SK-MEL-5 (cell line): ENCODE measurements at regions not wholly inside any gene's neighbourhood (a gene's known extent, or its start where the extent isn't known, plus 50 kb on each side); places are given as distances from the start of the nearest gene placed in this dataset.
A peak's percentile ranks its signal among the peaks of the same experiment; 100 is the strongest.

Experiments used
- DNase-seq: peaks from one replicate; pipeline ENCODE4 v3.0.0-alpha.2; 2016; ENCODE audit warnings: low read depth, low spot score
- in situ Hi-C: cut with HindIII; loops from 2 replicates; pipeline ENCODE4 v1.10.0; 2016; ENCODE audit warnings: low sequenced_read_pairs, high pct_unique_total_duplicates, low pct_unique_long_range_greater_than_20kb

DNA sequence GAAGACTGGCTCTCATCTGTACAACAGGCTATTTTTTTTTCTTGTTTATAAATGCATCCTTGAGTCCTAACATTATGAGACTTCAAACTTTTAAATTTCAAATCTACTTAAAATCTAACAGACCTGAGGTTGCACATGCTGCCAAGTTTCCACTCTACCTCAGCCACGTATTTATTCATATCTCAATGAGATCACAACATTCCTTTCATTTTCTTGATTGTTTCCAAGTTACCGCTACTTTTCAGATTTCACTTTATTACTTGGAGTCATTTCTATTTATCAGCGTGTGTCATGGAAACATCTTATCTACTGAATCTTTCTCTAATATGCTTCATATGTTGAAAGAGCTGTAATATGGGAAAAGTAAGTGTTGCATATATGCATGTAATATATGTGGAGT lies 1257.5 kb upstream of the ATXN8OS start:
- in situ Hi-C loops, result no loop called here
- no peak for DNase-seq

DNA sequence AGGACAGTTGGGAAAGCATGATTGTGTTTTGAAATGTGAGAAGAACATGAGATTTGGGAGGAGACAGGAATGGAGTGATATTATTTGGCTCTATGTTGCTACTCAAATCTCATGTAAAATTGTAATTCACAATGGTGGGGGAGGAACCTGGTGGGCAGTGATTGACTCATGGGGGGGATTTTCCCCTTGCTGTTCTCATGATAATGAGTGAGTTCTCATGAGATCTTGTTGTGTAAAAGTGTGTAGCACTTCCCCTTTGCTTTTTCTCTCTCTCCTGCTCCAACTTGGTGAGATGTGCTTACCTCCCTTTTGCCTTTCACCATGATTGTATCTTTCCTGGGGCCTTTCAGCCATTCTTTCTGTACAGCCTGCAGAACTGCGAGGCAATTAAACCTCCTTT lies 1261.0 kb upstream of the ATXN8OS start:
- no peak for DNase-seq
- in situ Hi-C loops, result no loop called here

DNA sequence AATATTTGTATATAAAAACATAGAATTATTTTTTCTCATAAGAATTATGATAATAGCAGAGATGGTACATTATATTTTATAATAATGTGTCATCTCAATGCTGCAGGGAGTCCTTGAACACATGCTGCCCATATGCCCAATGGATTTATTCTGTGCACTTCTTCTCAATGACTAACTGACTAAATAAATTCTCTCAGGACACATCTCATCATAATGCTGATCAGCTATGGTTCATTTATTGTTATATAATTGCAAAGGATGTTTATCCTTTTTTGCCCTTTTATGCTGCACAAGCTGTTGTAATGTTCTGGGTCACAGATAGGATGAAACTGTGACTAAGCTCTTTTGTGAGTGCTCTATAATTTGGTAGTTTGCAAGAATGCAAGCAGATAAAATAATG lies 1273.3 kb upstream of the ATXN8OS start:
- in situ Hi-C loops, result no loop called here
- DNase-seq, result no peak

DNA sequence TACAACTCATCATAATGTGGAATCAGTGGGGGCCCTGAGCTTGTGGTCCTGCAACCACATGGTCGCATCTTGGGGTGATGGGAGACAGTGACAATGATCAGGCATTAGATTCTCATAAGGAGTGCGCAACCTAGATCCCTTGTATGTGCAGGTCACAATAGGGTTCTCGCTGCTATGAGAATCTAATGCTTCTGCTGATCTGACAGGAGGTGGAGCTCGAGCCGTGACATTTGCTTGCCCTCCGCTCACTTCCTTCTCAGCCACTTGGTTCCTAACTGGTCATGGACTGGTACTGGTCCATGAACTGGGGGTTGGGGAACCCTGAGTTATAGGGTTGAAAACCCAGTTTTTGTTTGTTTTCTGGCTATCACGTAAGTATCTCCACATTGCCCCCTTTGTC lies 1290.9 kb upstream of the ATXN8OS start:
- peak; percentile 49 for DNase-seq
- in situ Hi-C loops, result no loop called here

DNA sequence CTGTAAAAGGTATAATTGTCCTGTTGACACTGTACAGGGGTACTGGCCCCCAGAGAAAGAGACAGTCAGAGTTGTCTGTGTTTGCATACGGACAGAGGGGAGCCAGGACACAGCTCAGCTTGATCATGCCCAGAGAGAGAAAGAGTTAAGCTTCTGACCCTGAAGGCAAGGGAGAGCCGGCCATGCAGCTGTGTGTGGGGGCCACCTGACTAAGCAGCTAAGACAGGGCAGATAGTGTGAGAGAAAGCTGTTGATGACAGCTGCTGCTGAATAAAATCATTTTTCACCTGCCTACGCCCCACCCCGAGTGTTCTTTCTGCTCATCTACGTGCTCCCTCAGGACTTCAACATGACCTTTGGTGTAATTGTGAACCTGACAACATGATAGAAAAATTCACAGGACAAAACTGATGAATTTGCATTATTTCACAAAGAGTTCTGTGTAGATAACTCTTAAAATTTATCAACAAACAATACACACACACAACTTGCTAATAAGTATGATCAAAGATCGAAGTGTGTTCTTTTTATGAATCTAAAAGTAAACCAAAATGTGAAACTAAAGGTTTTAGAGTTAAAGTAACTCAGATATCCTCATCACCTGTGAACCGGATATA lies 1294.3 kb upstream of the ATXN8OS start:
- in situ Hi-C loops, result no loop called here

DNA sequence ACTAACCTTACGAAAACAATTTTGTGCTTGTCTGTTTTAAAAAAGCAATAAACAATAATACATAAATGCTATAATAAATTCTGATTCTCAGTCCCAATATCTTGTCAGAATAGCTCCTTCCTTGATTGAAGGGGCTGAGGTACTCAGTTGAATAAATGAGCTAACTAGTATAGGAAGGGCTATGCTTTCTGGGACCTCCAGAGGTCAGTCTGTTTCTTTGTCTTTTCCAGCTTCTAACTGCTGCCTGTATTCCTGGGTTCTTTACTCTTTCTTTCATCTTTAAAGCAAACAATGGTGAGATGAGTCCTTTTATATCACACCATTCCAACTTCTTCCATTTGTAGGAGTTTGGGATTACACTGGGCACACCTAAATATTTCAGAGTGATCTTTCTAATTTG lies 1297.0 kb upstream of the ATXN8OS start:
- DNase-seq, result peak; percentile 14
- in situ Hi-C loops, result no loop called here

More for the DNA sequence above, 1294.3 kb upstream of the ATXN8OS start:
- DNase-seq, result no peak

DNA sequence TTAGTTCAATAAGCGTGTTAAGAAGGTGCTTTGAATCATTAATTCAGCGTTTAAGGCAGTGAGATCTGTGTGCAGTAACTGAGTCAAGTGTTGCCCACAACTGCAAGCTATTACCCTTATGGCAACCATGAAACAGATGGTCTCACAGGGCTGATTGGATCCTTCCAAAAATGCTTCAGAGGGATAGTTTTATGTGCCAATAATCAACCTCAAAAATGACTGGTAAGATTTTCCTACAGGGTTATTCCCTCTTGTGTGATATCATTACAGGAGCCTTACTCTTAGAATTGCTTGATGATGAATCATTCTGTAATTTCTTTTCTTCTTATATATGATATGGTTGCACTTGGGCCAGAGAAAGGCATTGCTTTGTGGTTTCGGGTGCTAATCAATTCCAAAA lies 1299.2 kb upstream of the ATXN8OS start:
- DNase-seq, result no peak

DNA sequence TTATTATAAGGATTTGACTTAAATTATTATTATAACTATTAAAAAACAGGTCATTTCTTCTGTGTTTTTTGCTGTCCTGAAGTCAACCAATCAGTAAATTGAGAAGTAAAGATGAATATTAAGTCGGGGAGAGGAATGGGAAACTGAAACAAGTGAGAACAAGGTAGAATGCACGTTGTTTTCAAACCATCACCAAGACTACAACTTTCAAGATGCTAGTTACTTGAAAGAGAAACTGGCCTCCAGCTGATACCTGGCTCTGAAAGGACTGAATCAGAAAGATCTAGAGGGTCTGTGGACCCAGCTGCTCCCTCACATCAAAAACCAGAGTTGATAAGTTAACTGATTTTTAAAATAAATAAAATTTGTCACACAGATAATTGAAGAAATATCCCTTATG lies 1301.5 kb upstream of the ATXN8OS start:
- no peak for DNase-seq
- in situ Hi-C loops, result no loop called here

More for the DNA sequence above, 1299.2 kb upstream of the ATXN8OS start:
- in situ Hi-C loops, result no loop called here

DNA sequence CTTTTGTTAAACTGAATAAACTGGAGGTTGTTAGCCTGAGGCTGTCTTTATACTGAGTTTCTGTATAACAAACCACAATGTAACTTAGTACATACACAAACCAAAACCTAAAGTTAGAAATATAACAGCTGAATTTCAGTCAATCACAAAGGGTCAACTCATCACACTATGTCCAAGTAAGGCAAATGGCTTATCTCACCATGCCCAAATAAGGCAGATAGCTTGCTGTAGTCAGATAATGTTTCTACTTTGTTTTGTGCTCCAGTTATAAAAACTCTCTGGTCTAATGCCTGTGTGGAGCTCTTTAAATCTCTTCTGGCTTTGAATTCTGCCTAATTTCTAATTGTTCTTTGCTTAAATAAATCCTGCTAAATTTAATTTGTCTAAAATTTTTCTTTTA lies 1323.4 kb upstream of the ATXN8OS start:
- no peak for DNase-seq
- in situ Hi-C loops, result no loop called here

DNA sequence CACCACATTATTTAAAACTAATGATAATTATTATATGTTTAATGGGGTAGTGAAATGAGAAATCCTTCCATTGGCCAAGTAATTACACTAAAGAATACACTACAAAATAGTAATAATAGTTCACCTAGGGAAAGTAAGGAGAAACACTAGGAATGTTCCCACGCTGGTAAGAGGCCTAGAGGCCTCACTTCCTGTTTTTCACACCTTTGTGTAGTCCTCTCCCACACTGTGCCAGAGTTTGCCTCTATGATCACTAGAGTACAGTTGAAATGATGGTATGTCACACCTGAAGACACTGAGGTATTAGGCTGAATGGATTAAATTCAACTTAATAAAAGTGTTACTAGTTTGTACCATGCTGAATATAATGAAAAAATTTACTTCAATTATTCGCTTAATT lies 1348.0 kb upstream of the ATXN8OS start:
- in situ Hi-C loops, result no loop called here
- DNase-seq, result no peak

DNA sequence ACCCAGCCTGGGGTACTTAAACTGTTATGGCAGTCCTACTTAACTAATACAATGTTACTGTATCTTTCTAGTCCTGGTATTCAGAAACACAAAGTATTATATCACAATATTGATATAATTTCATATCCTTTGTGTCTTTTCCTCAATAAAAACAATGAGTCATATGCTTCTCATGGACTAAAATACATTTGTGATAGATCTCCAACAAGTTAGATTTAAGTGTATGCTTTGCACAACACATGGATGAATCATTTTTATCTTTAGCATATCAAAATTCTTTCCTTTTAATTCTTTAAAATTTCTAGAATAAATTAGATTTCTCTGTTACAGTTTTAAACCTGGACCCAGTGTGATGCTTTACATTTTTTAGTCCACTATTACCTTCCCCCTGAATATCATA lies 1357.8 kb upstream of the ATXN8OS start:
- no peak for DNase-seq
- in situ Hi-C loops, result no loop called here

DNA sequence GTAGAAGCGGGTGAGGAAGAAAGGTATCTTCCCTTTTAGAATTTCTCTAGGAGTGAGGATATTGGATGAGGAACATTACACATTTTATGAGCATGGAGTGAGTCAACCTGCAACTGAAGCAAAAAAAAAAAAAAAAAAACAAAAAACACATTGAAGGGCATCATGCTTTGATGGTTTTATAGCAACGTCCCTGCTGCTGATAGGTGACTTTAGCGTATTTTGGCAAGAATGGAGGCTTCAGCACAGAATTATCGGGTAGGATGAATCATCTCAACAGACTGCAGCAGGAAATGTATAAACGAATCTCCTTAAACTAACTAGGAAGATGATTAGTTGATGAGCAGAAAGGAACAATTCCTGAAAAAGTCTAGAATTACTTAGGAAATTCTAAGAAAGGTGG lies 1359.6 kb upstream of the ATXN8OS start:
- DNase-seq, result no peak
- in situ Hi-C loops, result no loop called here

DNA sequence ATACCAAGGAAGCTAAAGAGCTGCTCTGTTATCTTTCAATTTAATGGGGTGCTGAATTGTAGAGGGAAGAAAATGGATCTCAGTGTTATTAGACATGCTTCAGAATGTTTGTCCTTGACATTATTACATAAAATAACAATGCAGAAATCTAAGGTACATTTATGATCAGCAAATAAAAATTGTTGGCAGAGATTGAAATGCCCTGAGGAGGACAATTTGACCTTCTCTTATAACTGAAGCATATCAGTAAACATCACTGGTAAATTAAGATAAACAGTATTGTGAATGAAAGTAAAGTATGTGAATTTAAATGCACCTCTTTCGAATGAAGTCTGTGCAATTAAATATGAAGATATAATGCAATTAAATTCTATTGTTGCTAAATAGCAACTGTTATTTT lies 1362.1 kb upstream of the ATXN8OS start:
- DNase-seq, result no peak
- in situ Hi-C loops, result no loop called here

DNA sequence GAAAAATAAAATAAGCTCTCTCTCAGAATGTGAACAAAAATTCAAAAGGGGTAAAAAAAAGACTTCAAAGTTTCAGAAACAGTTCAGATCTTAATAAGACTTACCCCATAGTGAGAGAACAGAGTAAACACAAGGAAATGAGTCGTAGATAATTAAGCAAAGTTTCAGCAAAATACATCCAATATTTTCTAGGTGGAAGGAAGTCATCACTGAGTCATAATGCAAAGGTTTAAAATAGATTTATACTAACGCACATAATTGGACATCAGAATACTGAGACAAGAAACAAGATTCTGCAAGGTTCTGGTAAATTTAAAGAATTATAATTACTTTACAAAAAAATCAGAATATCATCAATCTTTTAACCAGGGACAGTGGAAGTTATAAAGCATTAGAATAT lies 1370.7 kb upstream of the ATXN8OS start:
- in situ Hi-C loops, result no loop called here
- DNase-seq, result no peak

DNA sequence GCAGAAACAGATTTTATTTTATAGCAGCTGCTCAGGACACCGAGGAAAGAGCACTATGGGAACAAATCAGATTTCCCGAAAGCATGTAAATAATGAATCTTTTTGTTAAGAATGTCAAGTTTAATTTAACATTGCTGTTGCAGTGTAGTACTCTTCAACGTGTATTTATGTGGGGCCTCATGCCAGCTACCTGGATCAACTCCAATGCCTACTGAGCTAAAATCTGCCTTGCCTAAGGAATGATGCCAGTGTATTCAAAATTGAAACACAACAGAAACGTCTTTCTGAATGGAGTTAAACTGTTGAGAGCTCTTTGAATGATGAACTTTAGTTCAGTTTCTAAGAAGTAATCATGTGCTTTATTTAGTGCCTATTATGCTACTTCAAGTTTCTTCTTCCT lies 1379.8 kb upstream of the ATXN8OS start:
- in situ Hi-C loops, result no loop called here
- no peak for DNase-seq

DNA sequence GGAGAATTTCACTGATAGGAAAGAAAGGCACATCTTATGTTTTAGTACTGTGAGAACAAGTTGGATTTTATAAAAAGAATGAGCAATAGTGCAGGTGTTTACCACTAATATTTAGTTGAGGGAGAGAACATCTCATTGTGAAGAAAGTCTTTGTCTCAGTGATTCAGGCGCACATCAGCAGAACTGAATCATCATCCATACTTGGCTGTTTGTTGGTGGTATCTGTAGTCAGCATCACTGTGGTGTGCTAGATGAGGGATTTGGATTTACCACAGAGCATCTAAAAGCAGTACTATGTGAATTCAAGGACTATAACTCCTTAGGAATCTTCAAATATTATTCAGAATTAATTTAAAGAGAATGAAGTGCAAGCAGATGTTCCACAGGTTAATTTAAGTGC lies 1380.5 kb upstream of the ATXN8OS start:
- no peak for DNase-seq
- in situ Hi-C loops, result no loop called here

DNA sequence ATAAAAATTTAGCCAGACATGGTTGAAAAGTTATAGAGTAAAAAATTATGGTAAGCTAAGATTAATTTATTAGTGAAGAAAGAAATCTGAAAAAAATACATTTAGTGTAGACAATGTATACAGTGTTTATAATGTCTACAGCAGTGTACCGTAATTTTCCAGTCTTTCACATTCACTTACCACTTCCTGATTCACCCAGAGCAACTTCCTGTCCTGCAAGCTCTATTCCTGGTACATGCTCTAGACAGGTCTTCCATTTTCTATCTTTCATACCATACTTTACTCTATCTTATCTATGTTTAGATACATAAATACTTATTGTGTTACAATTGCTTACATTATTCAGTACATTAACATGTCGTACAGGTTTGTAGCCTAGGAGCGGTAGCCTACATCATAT lies 1387.8 kb upstream of the ATXN8OS start:
- in situ Hi-C loops, result no loop called here
- no peak for DNase-seq

DNA sequence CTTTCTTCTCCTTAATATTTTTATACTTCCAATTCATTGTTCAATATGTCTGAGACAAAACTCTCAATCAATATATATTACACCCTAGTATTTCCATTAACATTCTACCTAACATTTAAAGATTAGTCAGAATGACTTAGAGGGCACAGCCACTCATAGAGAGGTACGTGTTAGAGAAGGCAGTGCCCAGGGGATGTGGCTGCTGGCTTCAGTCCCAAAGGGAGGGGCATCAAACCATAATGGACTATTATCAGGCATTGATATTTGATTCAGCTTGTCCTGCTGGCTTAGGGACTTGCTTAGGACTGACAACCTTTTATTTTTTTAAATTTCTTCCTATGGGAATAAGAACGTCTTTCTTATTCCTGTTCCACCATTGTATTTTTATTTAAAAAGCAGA lies 1392.0 kb upstream of the ATXN8OS start:
- peak; percentile 71 for DNase-seq
- in situ Hi-C loops, result no loop called here

DNA sequence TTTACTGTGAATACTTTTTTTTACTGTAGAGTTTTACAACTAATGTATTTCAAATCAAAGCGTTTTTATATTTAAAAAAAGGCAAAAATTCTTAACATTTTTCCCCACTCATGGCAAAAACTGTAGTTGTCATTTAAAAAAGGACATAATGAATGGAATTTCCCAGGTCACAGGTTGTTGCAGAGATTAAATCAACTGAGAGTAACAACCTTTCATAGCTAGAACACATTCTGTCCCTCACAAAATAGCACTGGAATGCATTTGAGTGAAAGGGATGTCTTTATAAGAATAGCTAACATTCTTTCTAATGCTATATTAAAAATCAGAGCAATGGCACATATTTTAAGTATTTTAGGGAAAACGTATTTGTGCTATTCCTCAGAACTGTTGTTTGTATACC lies 1393.3 kb upstream of the ATXN8OS start:
- DNase-seq, result no peak
- in situ Hi-C loops, result no loop called here

DNA sequence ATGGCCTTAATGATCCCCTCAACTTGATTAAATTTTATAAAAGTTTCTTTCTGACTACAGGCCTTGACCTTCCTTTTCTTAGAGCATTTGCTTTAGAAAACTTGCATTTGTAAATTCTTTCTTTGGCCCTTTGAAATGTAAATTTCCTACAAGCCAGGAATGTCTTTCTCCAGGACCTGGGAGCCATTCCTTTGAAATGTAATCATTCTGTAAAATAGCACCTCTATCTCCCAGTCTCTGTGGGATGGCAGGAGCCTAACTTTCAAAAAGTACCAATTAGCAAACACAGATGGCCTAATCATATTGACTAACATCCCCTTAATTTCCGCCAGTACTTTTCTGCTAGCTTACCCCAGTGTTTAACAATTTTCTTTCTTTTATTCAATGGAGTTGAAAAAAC lies 1394.2 kb upstream of the ATXN8OS start:
- in situ Hi-C loops, result no loop called here
- no peak for DNase-seq
